Stimulated activated CD8-positive, alpha-beta memory T cell treated with anti-CD3 and anti-CD28 coated beads, Interleukin-4, amount 100 ng/mL, for 48 hours (primary cell): ENCODE measurements at regions not wholly inside any gene's neighbourhood (a gene's known extent, or its start where the extent isn't known, plus 50 kb on each side); places are given as distances from the start of the nearest gene placed in this dataset.

Experiments used
- DNase-seq: peaks from one replicate; pipeline ENCODE4 v3.0.0-alpha.2; 2020

- no peak for DNase-seq
Observed at GRCh38 chr15:38186507-38186906, 66.1 kb upstream of the SPRED1 start.

GRCh38 chr15:38187630-38188313 lies 64.9 kb upstream of the SPRED1 start:
- no peak for DNase-seq

GRCh38 chr15:38189671-38190295 lies 62.9 kb upstream of the SPRED1 start:
- DNase-seq, result no peak

- no peak for DNase-seq
Observed at GRCh38 chr15:38190501-38190900, 62.1 kb upstream of the SPRED1 start.

- no peak for DNase-seq
Observed at GRCh38 chr15:38192496-38192895, 60.1 kb upstream of the SPRED1 start.

GRCh38 chr15:38193496-38193895 lies 59.1 kb upstream of the SPRED1 start:
- DNase-seq, result no peak

- no peak for DNase-seq
Observed at GRCh38 chr15:38195191-38195901, 57.3 kb upstream of the SPRED1 start.

GRCh38 chr15:38196076-38196475 lies 56.6 kb upstream of the SPRED1 start:
- DNase-seq, result no peak

GRCh38 chr15:38197553-38197952 lies 55.1 kb upstream of the SPRED1 start:
- DNase-seq, result no peak

- no peak for DNase-seq
Observed at GRCh38 chr15:38201714-38202113, 50.9 kb upstream of the SPRED1 start.

- no peak for DNase-seq
Observed at GRCh38 chr15:38202361-38202760, 50.3 kb upstream of the SPRED1 start.
